ENCODE measurements at regions not wholly inside any gene's neighbourhood (a gene's known extent, or its start where the extent isn't known, plus 50 kb on each side); places are given as distances from the start of the nearest gene placed in this dataset.

DNA sequence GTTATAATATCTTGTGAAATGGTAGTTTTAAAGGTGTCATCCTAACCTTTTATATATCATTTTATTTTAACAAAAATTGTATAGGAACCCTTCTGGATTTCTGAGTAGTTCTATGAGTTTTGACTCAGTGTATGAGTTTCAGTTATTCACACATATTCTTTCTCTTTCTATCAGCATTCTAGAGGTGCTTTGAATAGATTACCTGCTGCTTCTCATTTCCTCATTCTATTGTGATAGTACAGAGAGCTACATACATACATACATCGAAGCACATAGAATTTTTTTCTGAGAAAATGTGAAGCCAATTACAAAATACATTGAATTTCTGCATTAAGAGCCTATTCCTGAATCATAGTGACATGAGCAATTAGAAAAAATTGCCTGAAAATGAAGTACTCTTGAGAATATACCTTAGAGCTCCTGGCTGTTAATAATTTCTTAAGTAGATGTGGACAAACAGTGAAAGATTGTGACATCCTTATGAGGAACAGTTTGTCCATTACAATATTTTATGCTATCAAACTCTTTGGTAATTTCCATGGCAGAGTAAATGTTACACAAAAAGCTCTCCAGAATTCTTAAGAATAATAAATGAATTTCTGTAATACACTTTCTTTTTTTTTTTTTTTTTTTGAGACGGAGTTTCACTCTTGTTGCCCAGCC, 556.6 kb downstream of the TRHDE start:
- TF ChIP-seq POLR2A (IDR thresholded peaks at IDR 0.05) = no peak
- TF ChIP-seq, protein P1, sequence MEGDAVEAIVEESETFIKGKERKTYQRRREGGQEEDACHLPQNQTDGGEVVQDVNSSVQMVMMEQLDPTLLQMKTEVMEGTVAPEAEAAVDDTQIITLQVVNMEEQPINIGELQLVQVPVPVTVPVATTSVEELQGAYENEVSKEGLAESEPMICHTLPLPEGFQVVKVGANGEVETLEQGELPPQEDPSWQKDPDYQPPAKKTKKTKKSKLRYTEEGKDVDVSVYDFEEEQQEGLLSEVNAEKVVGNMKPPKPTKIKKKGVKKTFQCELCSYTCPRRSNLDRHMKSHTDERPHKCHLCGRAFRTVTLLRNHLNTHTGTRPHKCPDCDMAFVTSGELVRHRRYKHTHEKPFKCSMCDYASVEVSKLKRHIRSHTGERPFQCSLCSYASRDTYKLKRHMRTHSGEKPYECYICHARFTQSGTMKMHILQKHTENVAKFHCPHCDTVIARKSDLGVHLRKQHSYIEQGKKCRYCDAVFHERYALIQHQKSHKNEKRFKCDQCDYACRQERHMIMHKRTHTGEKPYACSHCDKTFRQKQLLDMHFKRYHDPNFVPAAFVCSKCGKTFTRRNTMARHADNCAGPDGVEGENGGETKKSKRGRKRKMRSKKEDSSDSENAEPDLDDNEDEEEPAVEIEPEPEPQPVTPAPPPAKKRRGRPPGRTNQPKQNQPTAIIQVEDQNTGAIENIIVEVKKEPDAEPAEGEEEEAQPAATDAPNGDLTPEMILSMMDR (IDR thresholded peaks at IDR 0.05) = no peak

All from tibial nerve (tissue), 3 donors.